PC-3 (cell line): ENCODE measurements at regions not wholly inside any gene's neighbourhood (a gene's known extent, or its start where the extent isn't known, plus 50 kb on each side); places are given as distances from the start of the nearest gene placed in this dataset.

Source experiments
- CTCF ChIP-seq: fragments of 300-600 bp; sonication (generic); conservative IDR thresholded peaks from 2 replicates; pipeline ENCODE4 v1.5.1; 2017; ENCODE audit warnings: antibody characterized with exemption, low read depth, mild to moderate bottlenecking, low read length
- EZH2phosphoT487 ChIP-seq: fragments of 300-600 bp; sonication (generic); IDR thresholded peaks from 2 replicates; pipeline ENCODE4 v1.6.1; 2018; ENCODE audit warnings: mild to moderate bottlenecking, antibody characterized with exemption, low read length, borderline replicate concordance

- TF ChIP-seq CTCF, result no peak
- no peak for TF ChIP-seq EZH2phosphoT487
Measured at GRCh38 chr7:45978731-45979211, 57.7 kb upstream of the IGFBP3 start.
